KG1 (cell line): ENCODE measurements at regions not wholly inside any gene's neighbourhood (a gene's known extent, or its start where the extent isn't known, plus 50 kb on each side); places are given as distances from the start of the nearest gene placed in this dataset.
A peak's percentile ranks its signal among the peaks of the same experiment; 100 is the strongest.

Source experiments
- DNase-seq: peaks from one replicate; lab custom pipeline; 2025; lab: John Stamatoyannopoulos, UW

DNA sequence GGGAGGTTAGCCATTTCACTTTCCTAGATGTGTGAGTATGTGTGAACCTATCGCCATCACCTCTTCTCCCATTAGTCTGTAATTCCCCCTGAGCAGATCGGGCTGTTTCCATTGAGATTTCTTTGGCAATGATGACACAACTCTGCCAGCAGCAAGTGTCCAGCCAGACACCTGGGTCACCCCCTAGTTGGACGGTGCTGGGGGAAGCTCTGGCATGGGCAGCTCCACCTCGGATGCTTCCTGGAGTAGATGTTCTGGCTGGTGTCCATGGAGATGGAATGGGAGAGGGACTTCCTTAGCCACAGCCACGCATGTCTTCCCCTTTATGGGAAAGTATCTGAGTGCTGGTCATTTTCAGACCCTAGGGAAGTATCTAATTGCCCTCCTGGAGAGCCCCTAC is 247.9 kb upstream of the RPL38 start:
- no peak for DNase-seq

DNA sequence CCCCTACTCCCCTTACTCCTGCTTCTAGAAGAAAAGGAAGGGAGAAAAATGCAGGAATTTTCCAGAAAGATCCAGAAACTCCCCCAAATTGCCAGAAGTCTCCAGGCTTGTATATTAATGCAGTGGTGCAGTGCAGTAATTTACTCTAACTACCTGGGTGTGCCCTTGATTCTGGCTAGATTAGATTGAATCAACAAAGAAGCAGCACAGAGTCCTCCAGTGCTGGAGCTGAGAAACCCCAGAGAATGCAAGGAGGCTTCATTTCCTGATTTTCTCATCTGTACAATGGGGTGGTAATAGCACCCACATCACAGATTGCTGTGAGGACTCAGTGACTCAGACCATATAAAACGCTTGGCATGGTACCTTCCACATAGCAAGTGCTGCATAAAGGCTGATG is 247.3 kb upstream of the RPL38 start:
- DNase-seq: no peak

DNA sequence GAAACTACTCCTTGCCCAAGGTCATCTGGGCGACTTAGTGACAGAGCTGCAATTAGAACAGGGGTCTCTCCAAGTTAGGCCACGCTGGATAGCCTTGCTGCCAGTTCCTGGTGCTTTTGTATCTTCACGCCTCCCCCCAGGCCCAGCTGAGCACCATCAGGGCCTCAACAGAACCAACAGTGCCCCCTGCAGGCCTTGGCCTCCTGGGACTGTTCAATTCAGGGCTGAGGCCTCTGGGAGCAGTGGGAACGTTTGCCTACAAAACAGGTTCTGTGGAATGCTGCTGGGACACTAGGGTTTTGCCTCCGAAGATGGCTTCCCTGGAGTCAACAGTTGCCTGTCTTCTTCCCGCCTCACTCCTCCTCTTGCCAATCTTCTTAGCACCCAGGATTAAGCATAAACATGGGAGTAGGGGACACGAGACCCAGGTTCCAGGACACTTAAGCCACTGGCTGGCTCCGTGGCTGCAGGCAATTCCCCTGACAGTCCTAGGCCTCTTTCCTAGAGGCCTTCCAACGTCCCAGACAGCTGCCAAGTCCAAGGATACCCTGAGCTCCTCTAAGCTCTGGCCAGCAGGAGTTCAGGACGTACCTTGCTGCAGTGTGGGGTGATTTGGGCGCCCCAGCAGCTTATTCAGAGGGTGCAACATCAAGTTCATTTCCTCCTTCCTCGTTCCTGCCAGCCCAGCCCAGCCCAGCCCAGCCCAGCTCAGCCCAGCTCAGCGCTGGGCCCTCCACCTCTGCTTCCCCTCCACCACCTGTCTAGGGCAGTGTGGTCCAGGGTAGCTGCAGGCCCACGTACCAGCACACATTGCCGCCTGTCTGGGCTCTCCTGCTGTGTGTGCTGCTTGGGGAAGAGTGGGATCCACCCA is 246.6 kb upstream of the RPL38 start:
- peak; percentile 22 for DNase-seq

- DNase-seq: no peak
Observed at GRCh38 chr17:73957564-73957963, 245.9 kb upstream of the RPL38 start.

DNA sequence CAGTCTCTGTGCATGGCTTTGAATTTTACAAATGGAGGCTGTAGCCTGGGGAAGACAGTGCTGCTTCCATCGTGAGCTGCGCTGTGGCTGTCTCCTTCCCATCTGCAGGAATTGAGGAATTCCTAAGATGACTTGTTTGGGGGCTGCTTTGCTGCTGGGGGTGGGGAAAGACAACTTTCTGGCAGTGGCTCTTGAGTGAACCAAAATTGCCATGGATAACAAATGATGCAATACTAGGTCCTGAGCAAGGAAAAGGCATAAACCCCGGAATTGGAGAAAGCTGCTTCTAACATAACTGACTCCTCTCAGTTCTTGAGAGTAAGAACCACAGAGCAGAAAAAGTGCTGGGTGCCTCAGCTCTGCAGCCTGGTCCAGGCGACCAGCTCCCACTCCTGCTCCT is 245.0 kb upstream of the RPL38 start:
- no peak for DNase-seq

DNA sequence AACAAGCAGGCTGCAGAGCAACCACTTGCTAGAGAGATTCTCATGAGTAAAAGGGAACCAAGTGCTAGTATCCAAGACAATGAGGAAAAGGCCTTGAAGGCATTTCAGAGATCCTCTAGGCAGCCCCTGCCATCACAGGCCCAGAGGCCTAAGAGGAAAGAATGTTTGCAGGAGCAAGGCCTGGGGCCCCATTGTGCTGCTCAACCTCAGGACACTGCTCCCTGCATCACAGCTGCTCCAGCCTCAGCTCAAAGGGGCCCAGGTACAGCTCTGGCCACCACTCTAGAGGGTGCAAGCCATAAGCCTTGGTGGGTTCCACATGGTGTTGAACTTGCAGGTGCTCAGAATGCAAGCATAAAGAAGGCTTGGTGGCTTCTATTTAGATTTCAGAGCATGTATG is 243.0 kb upstream of the RPL38 start:
- no peak for DNase-seq

DNA sequence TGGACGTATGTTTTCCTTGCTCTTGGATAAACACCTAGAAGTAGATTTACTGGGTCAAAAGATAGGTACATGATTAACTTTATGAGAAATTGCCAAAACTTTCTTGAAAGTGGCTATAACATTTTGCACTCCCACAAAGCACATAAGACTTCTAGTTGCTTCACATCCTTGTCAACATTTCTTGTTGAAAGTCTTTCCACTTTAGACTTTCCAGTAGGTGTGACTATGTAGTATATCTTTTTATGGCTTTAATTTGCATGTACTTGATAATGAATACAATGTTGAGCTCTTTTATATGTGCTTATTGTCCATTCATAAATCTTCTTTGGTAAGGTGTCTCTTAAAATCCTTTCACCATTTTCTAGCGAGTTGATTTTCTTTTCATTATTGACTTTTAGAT is 241.2 kb upstream of the RPL38 start:
- no peak for DNase-seq

- DNase-seq: no peak
Observed at GRCh38 chr17:73968680-73969079, 234.8 kb upstream of the RPL38 start.

GRCh38 chr17:73969956-73970355 is 233.5 kb upstream of the RPL38 start:
- peak; percentile 33 for DNase-seq

- DNase-seq: no peak
Observed at GRCh38 chr17:73971127-73971526, 232.4 kb upstream of the RPL38 start.

- no peak for DNase-seq
Observed at GRCh38 chr17:73972056-73972455, 231.4 kb upstream of the RPL38 start.

- DNase-seq: no peak
Observed at GRCh38 chr17:73972901-73973300, 230.6 kb upstream of the RPL38 start.

DNA sequence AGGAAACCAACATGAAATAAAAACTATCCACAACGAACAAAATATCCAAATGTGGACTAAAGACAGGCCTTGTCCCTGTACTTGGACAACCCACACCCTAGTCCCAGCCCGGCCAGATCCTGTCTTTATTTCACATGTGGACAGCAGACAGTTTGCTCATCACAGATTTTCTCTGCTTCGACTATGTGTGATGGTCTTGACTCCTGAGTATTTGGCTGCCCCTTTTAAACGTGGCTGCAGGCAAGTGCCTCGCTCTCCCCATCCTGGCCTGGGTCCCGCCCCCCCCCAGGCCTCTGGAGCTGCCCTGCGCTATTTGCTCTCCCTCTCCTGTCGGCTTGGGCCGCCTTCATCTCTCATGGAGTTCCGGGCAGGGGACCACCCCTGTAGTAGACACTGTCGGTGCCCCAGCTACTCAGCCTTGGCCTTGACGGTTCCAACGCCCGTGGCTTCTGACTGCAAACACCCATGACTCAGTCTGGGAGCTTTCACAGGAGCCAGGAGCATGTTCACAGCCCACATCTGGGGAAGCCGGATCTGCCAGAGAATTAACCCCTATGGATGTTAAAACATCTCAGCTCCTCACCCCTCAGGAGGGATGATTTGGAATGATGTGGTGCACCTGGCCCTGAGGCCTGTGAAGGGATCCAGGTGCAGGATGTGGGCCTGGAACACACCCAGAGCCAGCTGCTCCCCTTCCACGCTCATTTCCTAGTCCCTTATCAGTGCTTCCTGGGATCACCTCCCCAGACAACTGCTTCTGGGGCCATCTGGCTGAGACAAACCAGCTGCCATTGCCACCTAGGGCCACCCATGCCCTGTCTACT is 229.7 kb upstream of the RPL38 start:
- no peak for DNase-seq

DNA sequence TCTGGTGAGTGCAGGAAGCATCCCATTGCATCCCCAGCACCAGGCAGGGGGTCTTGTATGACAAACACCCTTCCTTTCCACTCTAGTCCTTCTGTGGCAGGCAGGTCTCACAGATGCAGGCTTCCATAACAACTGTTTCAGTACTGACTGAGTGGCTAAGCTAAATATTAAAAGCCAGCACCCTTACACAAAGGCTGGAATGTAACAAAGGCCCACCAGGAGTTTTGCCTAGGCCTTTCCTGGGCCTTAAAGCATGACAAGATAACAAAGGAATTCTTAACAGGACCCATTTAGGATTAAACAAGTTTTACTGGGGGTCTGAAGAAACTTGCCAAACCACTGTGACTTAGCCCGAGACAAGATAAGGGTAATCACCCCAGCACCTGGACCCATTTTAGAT is 228.9 kb upstream of the RPL38 start:
- DNase-seq: no peak

DNA sequence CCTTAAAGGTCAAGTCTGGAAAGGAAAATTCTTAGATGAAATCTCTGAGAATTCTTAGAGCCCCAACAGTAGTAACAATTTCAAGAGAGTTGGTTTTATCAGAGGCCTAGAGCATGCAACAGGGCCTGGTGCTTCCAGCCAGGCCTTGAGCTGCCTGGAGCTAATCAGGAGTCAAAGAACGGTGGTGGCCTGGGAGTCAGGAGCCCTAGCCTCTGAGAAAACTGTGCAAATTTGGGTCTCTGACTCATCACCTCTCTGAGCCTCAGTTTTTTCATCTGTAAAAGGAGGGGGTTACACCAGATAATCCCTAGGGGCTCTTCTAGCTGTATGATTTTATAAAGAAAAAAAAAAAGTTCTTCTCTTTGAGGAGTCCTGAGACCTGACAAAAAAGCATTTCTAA is 227.3 kb upstream of the RPL38 start:
- no peak for DNase-seq

DNA sequence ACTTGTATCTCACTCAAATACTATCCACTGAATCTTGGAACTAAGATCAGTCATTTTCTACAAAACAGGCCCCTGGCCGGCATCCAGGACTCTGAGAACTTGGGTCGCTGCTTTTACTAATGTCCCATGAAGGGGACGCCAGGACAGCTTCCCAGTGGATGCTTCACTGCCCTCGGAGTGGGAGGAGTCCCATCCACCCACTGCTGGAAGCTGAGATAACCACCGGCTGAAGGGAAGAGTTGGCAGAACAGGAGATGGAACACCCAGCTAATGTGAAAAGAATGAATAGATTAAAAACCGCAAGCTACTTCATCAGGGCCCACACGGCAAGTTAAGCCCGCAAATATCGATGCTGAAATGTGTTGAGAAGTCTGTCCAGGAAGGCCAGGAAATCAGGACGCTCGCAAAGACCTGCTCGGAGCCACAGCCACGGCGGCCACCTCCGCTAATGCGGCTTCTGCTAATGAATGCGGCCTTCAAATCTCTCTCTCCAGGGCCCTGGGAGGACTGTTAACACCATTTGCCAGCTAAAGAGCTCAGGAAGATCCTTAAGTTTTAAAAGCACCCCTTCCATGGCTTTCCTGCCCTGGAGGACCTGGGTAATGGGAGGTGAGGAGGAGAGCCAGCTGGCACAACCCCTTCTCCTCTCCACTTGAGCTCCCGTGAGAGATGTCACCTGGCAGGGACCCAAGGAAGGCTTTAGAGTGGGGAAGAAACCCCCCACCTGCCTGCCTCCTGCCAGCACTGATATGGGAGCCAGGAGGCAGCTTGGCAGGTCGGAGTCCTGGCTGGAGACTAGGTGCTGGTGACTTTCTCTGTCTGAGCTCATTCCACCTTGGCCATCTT is 226.6 kb upstream of the RPL38 start:
- no peak for DNase-seq

GRCh38 chr17:73980517-73980916 is 223.0 kb upstream of the RPL38 start:
- no peak for DNase-seq

DNA sequence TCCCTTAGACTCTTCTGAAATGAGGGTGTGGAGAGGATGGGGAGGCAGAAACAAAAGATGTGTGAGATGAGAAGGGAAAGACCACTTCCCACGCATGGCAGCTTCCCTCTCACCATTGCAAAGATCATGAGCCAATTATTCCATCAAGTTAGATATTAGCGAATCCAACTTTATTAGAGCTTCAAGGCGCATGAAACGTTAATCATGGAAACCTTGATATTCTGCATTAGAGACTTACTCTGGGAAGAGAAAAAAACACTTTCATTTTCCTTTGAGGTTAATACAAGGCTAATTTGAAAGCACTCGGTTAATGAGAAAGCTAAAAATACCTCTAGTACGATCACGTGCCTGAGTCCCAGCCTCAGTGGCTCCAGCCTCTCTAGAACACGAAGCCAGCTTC is 220.6 kb upstream of the RPL38 start:
- no peak for DNase-seq

- DNase-seq: no peak
Observed at GRCh38 chr17:73983621-73984400, 219.7 kb upstream of the RPL38 start.

GRCh38 chr17:73984941-73985340 is 218.5 kb upstream of the RPL38 start:
- DNase-seq: peak; percentile 12

DNA sequence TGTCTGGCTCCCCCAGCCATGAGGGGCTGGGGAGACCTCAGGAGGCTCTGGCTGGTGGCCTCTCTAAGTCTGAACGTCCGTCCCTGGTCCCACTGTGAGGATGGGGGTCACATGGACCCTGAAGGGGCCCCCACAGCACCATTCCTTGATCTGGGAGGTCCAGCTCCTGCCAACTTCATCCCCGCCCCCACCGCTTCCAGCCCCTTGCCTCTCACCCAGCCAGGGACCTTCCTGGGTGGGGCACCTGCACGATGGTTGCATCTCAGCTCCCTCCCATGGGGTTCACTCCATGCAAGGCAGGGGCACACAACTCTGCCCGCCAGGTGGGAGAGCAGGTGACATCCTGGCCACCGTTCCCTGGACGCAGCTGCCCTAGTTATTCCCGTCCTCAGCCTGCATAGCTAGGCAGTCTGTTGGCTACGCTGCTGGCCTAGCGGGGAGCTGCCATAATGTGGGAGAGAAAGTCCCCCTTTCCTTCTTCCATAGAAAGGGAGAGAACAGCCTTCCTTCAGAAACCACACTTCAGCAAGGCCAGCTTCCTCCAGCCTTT is 217.9 kb upstream of the RPL38 start:
- no peak for DNase-seq
